Natural killer cell treated with Interleukin-12 subunit alpha and Interleukin-12 subunit beta and Interleukin-15 and Interleukin-18, amount 100 ng/mL, for 72 hours (primary cell): ENCODE measurements at regions not wholly inside any gene's neighbourhood (a gene's known extent, or its start where the extent isn't known, plus 50 kb on each side); places are given as distances from the start of the nearest gene placed in this dataset.

ENCODE experiments used
- ATAC-seq, 2 donors: fragments of 150-1000 bp; cut with Tn5 transposase in 1 of 2; sonication (Bioruptor Pico), chemical (Tn5 transposase) in 1 of 2; 2 replicates each; pipeline ENCODE4 v1.10.0; 2021
- DNase-seq: peaks from one replicate; pipeline ENCODE4 v3.0.0; 2022; ENCODE audit warnings: low spot score
- H3K27ac Mint-ChIP-seq, 2 donors: 1 replicate in 1 of 2; 2 replicates in 1 of 2; pipeline ENCODE4 v1.8.0; 2022; ENCODE audit warnings: mixed read lengths in 2 of 2, mild to moderate bottlenecking in 1 of 2, moderate library complexity in 1 of 2
- H3K27me3 Mint-ChIP-seq, 2 donors: 1 replicate in 1 of 2; 2 replicates in 1 of 2; pipeline ENCODE4 v1.8.0; 2022; ENCODE audit warnings: mixed read lengths in 2 of 2
- H3K36me3 Mint-ChIP-seq: one replicate; pipeline ENCODE4 v1.8.0; 2022; ENCODE audit warnings: mixed read lengths
- H3K4me1 Mint-ChIP-seq, 2 donors: 1 replicate in 1 of 2; 2 replicates in 1 of 2; pipeline ENCODE4 v1.8.0; 2022; ENCODE audit warnings: low read depth in 2 of 2, mixed read lengths in 2 of 2, mild to moderate bottlenecking in 1 of 2
- H3K4me3 Mint-ChIP-seq: one replicate; pipeline ENCODE4 v1.8.0; 2022; ENCODE audit warnings: mixed read lengths
- H3K9me3 Mint-ChIP-seq: 2 replicates; pipeline ENCODE4 v1.8.0; 2022; ENCODE audit warnings: mixed read lengths

GRCh38 chr18:40094441-40094840 is 1860.6 kb upstream of the PIK3C3 start:
- Mint-ChIP-seq H3K9me3 (peaks cover 13% of the 10 kb centered on the region), H3K36me3 (no peaks in the 10 kb centered on the region), H3K27ac (no peak overlapping the region), H3K4me3 (no peak overlapping the region), H3K4me1 (no peaks in the 10 kb centered on the region), H3K27me3 (no peaks in the 10 kb centered on the region)
- no peak for ATAC-seq
- no peak for DNase-seq

GRCh38 chr18:40088130-40088529 is 1866.9 kb upstream of the PIK3C3 start:
- Mint-ChIP-seq H3K27ac (no peak overlapping the region), H3K4me3 (no peak overlapping the region), H3K27me3 (no peaks in the 10 kb centered on the region), H3K36me3 (no peaks in the 10 kb centered on the region), H3K9me3 (peaks cover 10% of the 10 kb centered on the region), H3K4me1 (no peaks in the 10 kb centered on the region)
- ATAC-seq (no peak), DNase-seq (no peak)

- H3K36me3 Mint-ChIP-seq = no peaks in the 10 kb centered on the region
- peaks cover 7% of the 10 kb centered on the region for H3K9me3 Mint-ChIP-seq
- H3K4me1 Mint-ChIP-seq = no peaks in the 10 kb centered on the region
- DNase-seq (no peak), ATAC-seq (no peak)
- no peaks in the 10 kb centered on the region for H3K27me3 Mint-ChIP-seq
- H3K4me3 Mint-ChIP-seq = no peak overlapping the region
- no peak overlapping the region for H3K27ac Mint-ChIP-seq
These were observed 1875.2 kb upstream of the PIK3C3 start for GRCh38 chr18:40079786-40080185.

- Mint-ChIP-seq H3K9me3 (peaks cover 4% of the 10 kb centered on the region), H3K27me3 (no peaks in the 10 kb centered on the region), H3K27ac (no peak overlapping the region), H3K4me3 (no peak overlapping the region), H3K36me3 (peaks cover 5% of the 10 kb centered on the region), H3K4me1 (no peaks in the 10 kb centered on the region)
- ATAC-seq (no peak), DNase-seq (no peak)
These were observed 1879.4 kb upstream of the PIK3C3 start for GRCh38 chr18:40075616-40076015.

GRCh38 chr18:40072761-40073160 is 1882.3 kb upstream of the PIK3C3 start:
- H3K27me3 Mint-ChIP-seq = no peaks in the 10 kb centered on the region
- no peaks in the 10 kb centered on the region for H3K4me1 Mint-ChIP-seq
- H3K4me3 Mint-ChIP-seq = no peak overlapping the region
- peaks cover 8% of the 10 kb centered on the region for H3K9me3 Mint-ChIP-seq
- DNase-seq (no peak), ATAC-seq (no peak)
- no peak overlapping the region for H3K27ac Mint-ChIP-seq
- H3K36me3 Mint-ChIP-seq = peaks cover 10% of the 10 kb centered on the region

- Mint-ChIP-seq H3K36me3 (peaks cover 10% of the 10 kb centered on the region), H3K27me3 (no peaks in the 10 kb centered on the region), H3K9me3 (peaks cover 30% of the 10 kb centered on the region), H3K27ac (no peak overlapping the region), H3K4me3 (no peak overlapping the region), H3K4me1 (no peaks in the 10 kb centered on the region)
- no peak for ATAC-seq
- no peak for DNase-seq
These were observed 1888.7 kb upstream of the PIK3C3 start for GRCh38 chr18:40066368-40066767.

GRCh38 chr18:40063488-40063887 is 1891.5 kb upstream of the PIK3C3 start:
- no peak overlapping the region for H3K4me3 Mint-ChIP-seq
- no peaks in the 10 kb centered on the region for H3K36me3 Mint-ChIP-seq
- DNase-seq (no peak), ATAC-seq (no peak)
- H3K4me1 Mint-ChIP-seq = no peaks in the 10 kb centered on the region
- H3K27ac Mint-ChIP-seq = no peak overlapping the region
- H3K27me3 Mint-ChIP-seq = no peaks in the 10 kb centered on the region
- peaks cover 32% of the 10 kb centered on the region for H3K9me3 Mint-ChIP-seq

GRCh38 chr18:40061086-40061485 is 1893.9 kb upstream of the PIK3C3 start:
- no peaks in the 10 kb centered on the region for H3K4me1 Mint-ChIP-seq
- no peak for ATAC-seq
- no peak overlapping the region for H3K4me3 Mint-ChIP-seq
- no peak overlapping the region for H3K27ac Mint-ChIP-seq
- H3K9me3 Mint-ChIP-seq = peaks cover 25% of the 10 kb centered on the region
- DNase-seq = no peak
- H3K27me3 Mint-ChIP-seq = no peaks in the 10 kb centered on the region
- no peaks in the 10 kb centered on the region for H3K36me3 Mint-ChIP-seq

- Mint-ChIP-seq H3K27me3 (no peaks in the 10 kb centered on the region), H3K9me3 (peaks cover 20% of the 10 kb centered on the region), H3K36me3 (no peaks in the 10 kb centered on the region), H3K4me3 (no peak overlapping the region), H3K27ac (no peak overlapping the region), H3K4me1 (no peaks in the 10 kb centered on the region)
- ATAC-seq = no peak
- DNase-seq = no peak
These were observed 1894.5 kb upstream of the PIK3C3 start for GRCh38 chr18:40060562-40060961.

- ATAC-seq (no peak), DNase-seq (no peak)
- H3K27ac Mint-ChIP-seq = no peak overlapping the region
- no peak overlapping the region for H3K4me3 Mint-ChIP-seq
- H3K4me1 Mint-ChIP-seq = no peaks in the 10 kb centered on the region
- peaks cover 6% of the 10 kb centered on the region for H3K36me3 Mint-ChIP-seq
- peaks cover 22% of the 10 kb centered on the region for H3K9me3 Mint-ChIP-seq
- H3K27me3 Mint-ChIP-seq = no peaks in the 10 kb centered on the region
These were observed 1896.0 kb upstream of the PIK3C3 start for GRCh38 chr18:40058811-40059570.

GRCh38 chr18:40056079-40056692 is 1898.8 kb upstream of the PIK3C3 start:
- peaks cover 16% of the 10 kb centered on the region for H3K9me3 Mint-ChIP-seq
- H3K27ac Mint-ChIP-seq = no peak overlapping the region
- H3K27me3 Mint-ChIP-seq = no peaks in the 10 kb centered on the region
- no peak for DNase-seq
- no peak overlapping the region for H3K4me3 Mint-ChIP-seq
- H3K36me3 Mint-ChIP-seq = peaks cover 6% of the 10 kb centered on the region
- ATAC-seq = no peak
- H3K4me1 Mint-ChIP-seq = no peaks in the 10 kb centered on the region

- ATAC-seq (no peak), DNase-seq (no peak)
- Mint-ChIP-seq H3K27ac (no peak overlapping the region), H3K9me3 (peaks cover 18% of the 10 kb centered on the region), H3K4me1 (no peaks in the 10 kb centered on the region), H3K4me3 (no peak overlapping the region), H3K36me3 (peaks cover 6% of the 10 kb centered on the region), H3K27me3 (no peaks in the 10 kb centered on the region)
These were observed 1899.8 kb upstream of the PIK3C3 start for GRCh38 chr18:40055262-40055661.

GRCh38 chr18:40049716-40050115 is 1905.3 kb upstream of the PIK3C3 start:
- H3K4me1 Mint-ChIP-seq = no peaks in the 10 kb centered on the region
- peaks cover under 1% of the 10 kb centered on the region for H3K36me3 Mint-ChIP-seq
- no peak for DNase-seq
- H3K4me3 Mint-ChIP-seq = no peak overlapping the region
- H3K9me3 Mint-ChIP-seq = peaks cover 26% of the 10 kb centered on the region
- no peak for ATAC-seq
- H3K27ac Mint-ChIP-seq = no peak overlapping the region
- no peaks in the 10 kb centered on the region for H3K27me3 Mint-ChIP-seq

- Mint-ChIP-seq H3K4me1 (no peaks in the 10 kb centered on the region), H3K27ac (no peak overlapping the region)
These were observed 1906.0 kb upstream of the PIK3C3 start for GRCh38 chr18:40048886-40049650.

More at GRCh38 chr18:40048886-40049650, 1906.0 kb upstream of the PIK3C3 start:
- no peak for ATAC-seq
- peaks cover 25% of the 10 kb centered on the region for H3K9me3 Mint-ChIP-seq
- H3K4me3 Mint-ChIP-seq = no peak overlapping the region
- DNase-seq = no peak
- no peaks in the 10 kb centered on the region for H3K27me3 Mint-ChIP-seq
- no peaks in the 10 kb centered on the region for H3K36me3 Mint-ChIP-seq
